ENCODE measurements at regions not wholly inside any gene's neighbourhood (a gene's known extent, or its start where the extent isn't known, plus 50 kb on each side); places are given as distances from the start of the nearest gene placed in this dataset.

GRCh38 chr13:68214691-68215415 lies 984.7 kb upstream of the PCDH9 start:
- WGBS (ENCODE audit: insufficient coverage): 86% methylated on average over 4 of the region's 5 CpGs
- H3K9me3 Mint-ChIP-seq: peaks cover 18 to 30% of the 10 kb centered on the region in 2 donors
- Histone ChIP-seq H3K36me3 (ENCODE audit: control insufficient read depth, insufficient read depth, low read length) (no peaks in the 10 kb centered on the region), H3K27ac (ENCODE audit: low read length) (no peak overlapping the region), H3K4me1 (ENCODE audit: control insufficient read depth, insufficient read depth, low read length) (no peaks in the 10 kb centered on the region), H3K27me3 (ENCODE audit: control insufficient read depth, insufficient read depth, low read length) (no peaks in the 10 kb centered on the region), H3K4me3 (ENCODE audit: low read length) (no peak overlapping the region), H3K9me3 (ENCODE audit: control insufficient read depth, insufficient read depth, low read length) (no peaks in the 10 kb centered on the region)
- no peak for ATAC-seq
- no peak overlapping the region for H3K4me3 Mint-ChIP-seq
- DNase-seq: no peak
- H3K36me3 Mint-ChIP-seq: no peaks in the 10 kb centered on the region
- no peak overlapping the region for H3K27ac Mint-ChIP-seq
- intact Hi-C loops (cut with micrococcal nuclease): no loop called here
- H3K27me3 Mint-ChIP-seq (ENCODE audit: low read depth in 2 of 2): no peaks in the 10 kb centered on the region
- H3K4me1 Mint-ChIP-seq: no peaks in the 10 kb centered on the region
- no peak for TF ChIP-seq CTCF (IDR thresholded peaks at IDR 0.05)

- Mint-ChIP-seq H3K36me3 (no peaks in the 10 kb centered on the region), H3K4me3 (no peak overlapping the region), H3K9me3 (peaks cover 0 to 4% of the 10 kb centered on the region in 2 donors), H3K4me1 (no peaks in the 10 kb centered on the region), H3K27ac (no peak overlapping the region), H3K27me3 (ENCODE audit: low read depth in 2 of 2) (no peaks in the 10 kb centered on the region)
- Histone ChIP-seq H3K9me3 (ENCODE audit: control insufficient read depth, insufficient read depth, low read length) (peaks cover 7% of the 10 kb centered on the region), H3K4me1 (ENCODE audit: control insufficient read depth, insufficient read depth, low read length) (no peaks in the 10 kb centered on the region), H3K27me3 (ENCODE audit: control insufficient read depth, insufficient read depth, low read length) (no peaks in the 10 kb centered on the region), H3K27ac (ENCODE audit: low read length) (no peak overlapping the region), H3K4me3 (ENCODE audit: low read length) (no peak overlapping the region), H3K36me3 (ENCODE audit: control insufficient read depth, insufficient read depth, low read length) (no peaks in the 10 kb centered on the region)
- ATAC-seq: no peak
- TF ChIP-seq CTCF (IDR thresholded peaks at IDR 0.05): no peak
- intact Hi-C loops (cut with micrococcal nuclease): no loop called here
- no peak for DNase-seq
- WGBS (ENCODE audit: insufficient coverage): 78% methylated on average over 2 of the region's 2 CpGs
Observed at GRCh38 chr13:68199271-68199670, 969.1 kb upstream of the PCDH9 start.

- Histone ChIP-seq H3K4me3 (ENCODE audit: low read length) (no peak overlapping the region), H3K4me1 (ENCODE audit: control insufficient read depth, insufficient read depth, low read length) (no peaks in the 10 kb centered on the region), H3K27me3 (ENCODE audit: control insufficient read depth, insufficient read depth, low read length) (no peaks in the 10 kb centered on the region), H3K36me3 (ENCODE audit: control insufficient read depth, insufficient read depth, low read length) (no peaks in the 10 kb centered on the region), H3K27ac (ENCODE audit: low read length) (no peak overlapping the region), H3K9me3 (ENCODE audit: control insufficient read depth, insufficient read depth, low read length) (no peaks in the 10 kb centered on the region)
- peaks cover 11 to 22% of the 10 kb centered on the region in 2 donors for H3K9me3 Mint-ChIP-seq
- WGBS (ENCODE audit: insufficient coverage): 85% methylated on average over 4 of the region's 4 CpGs
- intact Hi-C loops (cut with micrococcal nuclease): no loop called here
- no peaks in the 10 kb centered on the region for H3K27me3 Mint-ChIP-seq (ENCODE audit: low read depth in 2 of 2)
- no peak overlapping the region for H3K27ac Mint-ChIP-seq
- no peaks in the 10 kb centered on the region for H3K4me1 Mint-ChIP-seq
- no peak overlapping the region for H3K4me3 Mint-ChIP-seq
- ATAC-seq (no peak), DNase-seq (no peak)
- no peak for TF ChIP-seq CTCF (IDR thresholded peaks at IDR 0.05)
- H3K36me3 Mint-ChIP-seq: peaks cover 12% of the 10 kb centered on the region
Observed at GRCh38 chr13:68190818-68191217, 960.7 kb upstream of the PCDH9 start.

Measured in natural killer cell (primary cell).